Rectal smooth muscle tissue (tissue), 1 donor: ENCODE measurements at regions not wholly inside any gene's neighbourhood (a gene's known extent, or its start where the extent isn't known, plus 50 kb on each side); places are given as distances from the start of the nearest gene placed in this dataset.

Experiments
- H3K27ac ChIP-seq: one replicate; pipeline ENCODE4 v1.7.0; 2013; ENCODE audit warnings: low read depth, low read length, inconsistent platforms
- H3K27me3 ChIP-seq: one replicate; pipeline ENCODE4 v1.7.0; 2013; ENCODE audit warnings: low read length; ENCODE audit not compliant: control insufficient read depth, insufficient read depth
- H3K36me3 ChIP-seq: one replicate; pipeline ENCODE4 v1.7.0; 2013; ENCODE audit warnings: low read length; ENCODE audit not compliant: control insufficient read depth, insufficient read depth
- H3K4me1 ChIP-seq: one replicate; pipeline ENCODE4 v1.7.0; 2013; ENCODE audit warnings: low read length; ENCODE audit not compliant: control insufficient read depth, insufficient read depth
- H3K4me3 ChIP-seq: one replicate; pipeline ENCODE4 v1.7.0; 2013; ENCODE audit warnings: low read length
- H3K9ac ChIP-seq: one replicate; pipeline ENCODE4 v1.7.0; 2013; ENCODE audit warnings: low read length

DNA sequence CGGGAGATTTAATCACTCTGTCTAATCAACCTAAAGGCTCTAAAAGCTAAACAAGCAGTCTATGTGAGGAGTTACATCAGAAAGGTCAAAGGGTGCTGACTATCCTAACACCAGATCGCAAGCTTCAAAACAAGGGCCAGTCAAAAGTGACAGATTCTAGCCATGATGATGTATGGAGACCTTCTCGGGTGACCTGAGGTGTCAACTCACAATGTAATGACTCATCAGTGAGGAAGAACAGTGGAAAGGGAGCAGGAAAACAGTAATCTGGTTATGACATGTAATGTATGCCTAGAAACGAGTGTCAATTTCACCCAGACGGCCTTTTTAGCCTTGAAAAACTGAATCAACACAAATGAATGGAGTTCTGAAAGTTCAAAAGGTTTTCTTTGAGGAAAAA is 375.3 kb downstream of the IDS start:
- Histone ChIP-seq H3K27me3 (no peaks in the 10 kb centered on the region), H3K4me1 (no peaks in the 10 kb centered on the region), H3K4me3 (no peak overlapping the region), H3K36me3 (no peaks in the 10 kb centered on the region), H3K27ac (no peak overlapping the region), H3K9ac (no peak overlapping the region)

DNA sequence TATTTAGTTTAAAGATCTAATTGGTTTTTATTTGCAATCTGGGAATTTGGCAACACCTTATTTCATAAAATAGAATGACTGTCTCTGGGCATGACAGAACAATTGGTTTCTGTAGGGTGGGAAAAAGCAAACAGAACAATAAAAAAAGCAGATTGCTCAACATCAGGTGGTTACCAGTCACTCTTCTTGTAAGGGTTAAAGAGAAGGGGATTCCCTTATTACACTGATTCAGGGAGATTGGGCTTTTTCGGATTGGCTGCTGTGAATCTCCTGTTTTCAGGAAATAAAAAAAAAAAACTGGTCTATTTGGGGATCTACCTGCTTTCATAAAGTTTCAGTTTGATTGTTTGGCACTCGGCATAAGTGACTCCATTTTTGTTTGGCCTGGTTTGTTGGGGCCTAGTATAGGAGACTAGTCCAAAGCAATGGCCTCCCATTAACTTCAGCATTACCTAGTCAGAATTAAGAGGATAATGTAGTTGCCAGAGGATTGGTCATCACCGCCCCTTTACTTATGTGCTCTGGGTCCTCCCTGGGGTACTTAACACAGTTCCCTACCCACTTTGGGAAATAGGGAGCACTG is 380.5 kb downstream of the IDS start:
- Histone ChIP-seq H3K36me3 (no peaks in the 10 kb centered on the region), H3K27me3 (no peaks in the 10 kb centered on the region), H3K4me3 (no peak overlapping the region), H3K9ac (no peak overlapping the region), H3K27ac (no peak overlapping the region), H3K4me1 (no peaks in the 10 kb centered on the region)

DNA sequence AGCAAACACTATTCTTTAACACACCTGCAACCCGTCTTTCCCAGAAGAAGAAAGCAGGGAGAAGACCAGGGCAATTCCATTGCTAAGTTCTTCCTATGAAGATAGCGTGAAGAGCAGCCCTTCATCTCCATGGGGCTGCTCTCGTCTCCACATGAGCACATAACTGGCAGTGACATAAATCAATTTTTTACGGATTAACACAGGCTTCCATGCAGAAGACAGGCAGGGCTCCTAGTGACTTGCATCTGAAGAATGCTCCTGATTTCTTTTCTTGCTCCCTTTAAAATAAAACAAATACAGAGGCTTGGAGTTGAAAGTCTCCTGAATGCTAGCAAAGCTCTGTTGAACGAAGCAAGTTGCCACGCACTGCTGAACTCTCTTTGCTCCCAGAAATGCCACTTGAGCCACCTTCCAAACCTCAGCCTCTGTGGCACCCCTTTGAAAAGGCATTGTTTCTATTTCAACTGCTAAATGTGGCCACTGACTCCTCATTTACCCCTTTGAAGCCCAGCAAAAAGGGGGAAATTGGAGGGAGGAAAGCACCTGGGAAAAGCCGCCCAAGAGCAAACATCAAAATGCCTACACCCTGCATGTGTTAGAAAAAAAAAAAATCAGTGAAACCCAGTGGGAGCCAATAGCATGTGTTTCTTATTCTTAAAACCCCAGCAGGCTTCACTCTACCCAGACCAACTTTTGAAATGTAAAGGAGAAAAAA is 383.7 kb downstream of the IDS start:
- no peak overlapping the region for H3K4me3 ChIP-seq
- no peak overlapping the region for H3K27ac ChIP-seq
- no peaks in the 10 kb centered on the region for H3K27me3 ChIP-seq
- no peaks in the 10 kb centered on the region for H3K4me1 ChIP-seq
- H3K36me3 ChIP-seq: no peaks in the 10 kb centered on the region
- H3K9ac ChIP-seq: no peak overlapping the region

DNA sequence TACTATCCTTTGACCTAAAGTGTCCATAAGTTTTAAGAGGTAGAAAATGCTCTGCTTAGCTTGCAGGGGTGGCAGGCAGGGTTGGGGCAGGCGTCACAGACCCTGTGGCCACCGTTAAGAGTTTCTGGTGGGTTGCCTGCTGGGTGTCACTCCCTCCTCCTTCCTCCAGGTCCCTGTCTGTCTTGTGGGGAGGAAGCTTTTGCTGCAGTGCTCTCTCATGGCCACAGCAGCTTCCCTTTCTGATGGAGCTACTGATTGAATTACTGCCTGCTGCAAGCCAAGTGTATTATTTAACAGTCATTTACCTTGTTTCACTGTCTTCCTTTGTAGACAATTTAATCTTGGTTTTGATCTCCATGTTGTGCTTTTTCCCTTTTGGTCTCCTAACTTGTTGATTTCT is 384.6 kb downstream of the IDS start:
- Histone ChIP-seq H3K27me3 (no peaks in the 10 kb centered on the region), H3K9ac (no peak overlapping the region), H3K4me1 (no peaks in the 10 kb centered on the region), H3K4me3 (no peak overlapping the region), H3K36me3 (no peaks in the 10 kb centered on the region), H3K27ac (no peak overlapping the region)

DNA sequence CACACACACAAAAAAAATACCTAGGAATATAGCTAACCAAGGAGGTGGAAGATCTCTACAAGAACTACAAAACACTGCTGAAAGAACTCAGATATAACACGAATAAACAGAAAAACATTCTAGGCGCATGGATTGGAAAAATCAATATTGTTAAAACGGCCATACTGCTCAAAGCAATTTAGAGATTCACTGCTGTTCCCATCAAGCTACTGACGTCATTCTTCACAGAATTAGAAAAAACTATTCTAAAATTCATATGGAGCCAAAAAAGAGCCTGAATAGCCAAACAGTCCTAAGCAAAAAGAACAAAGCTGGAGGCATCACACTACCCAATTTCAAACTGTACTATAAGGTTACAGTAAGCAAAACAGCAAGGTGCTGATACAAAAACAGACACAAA is 390.2 kb downstream of the IDS start:
- no peak overlapping the region for H3K27ac ChIP-seq
- H3K4me1 ChIP-seq: no peaks in the 10 kb centered on the region
- H3K4me3 ChIP-seq: no peak overlapping the region
- no peak overlapping the region for H3K9ac ChIP-seq
- no peaks in the 10 kb centered on the region for H3K36me3 ChIP-seq
- H3K27me3 ChIP-seq: no peaks in the 10 kb centered on the region

DNA sequence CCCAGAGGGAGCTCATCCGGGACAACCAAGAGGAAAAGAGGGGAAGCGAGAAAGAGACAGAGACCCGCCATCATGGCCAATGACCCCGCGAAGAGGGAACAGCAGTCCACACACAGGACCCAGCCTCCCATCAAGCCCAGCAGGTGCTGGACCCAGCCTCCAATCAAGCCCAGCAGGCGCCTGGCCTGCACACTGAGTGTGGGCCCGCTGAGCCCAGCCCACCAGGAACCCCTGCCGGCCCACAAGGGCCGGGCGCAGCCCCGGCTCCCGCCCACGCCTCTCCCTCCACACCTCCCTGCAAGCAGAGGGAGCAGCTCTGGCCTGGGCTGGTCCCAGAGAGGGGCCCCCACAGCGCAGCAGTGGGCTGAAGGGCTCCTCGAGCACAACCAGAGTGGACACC is 391.1 kb downstream of the IDS start:
- Histone ChIP-seq H3K9ac (no peak overlapping the region), H3K36me3 (no peaks in the 10 kb centered on the region), H3K4me3 (no peak overlapping the region), H3K27ac (no peak overlapping the region), H3K27me3 (no peaks in the 10 kb centered on the region), H3K4me1 (no peaks in the 10 kb centered on the region)

DNA sequence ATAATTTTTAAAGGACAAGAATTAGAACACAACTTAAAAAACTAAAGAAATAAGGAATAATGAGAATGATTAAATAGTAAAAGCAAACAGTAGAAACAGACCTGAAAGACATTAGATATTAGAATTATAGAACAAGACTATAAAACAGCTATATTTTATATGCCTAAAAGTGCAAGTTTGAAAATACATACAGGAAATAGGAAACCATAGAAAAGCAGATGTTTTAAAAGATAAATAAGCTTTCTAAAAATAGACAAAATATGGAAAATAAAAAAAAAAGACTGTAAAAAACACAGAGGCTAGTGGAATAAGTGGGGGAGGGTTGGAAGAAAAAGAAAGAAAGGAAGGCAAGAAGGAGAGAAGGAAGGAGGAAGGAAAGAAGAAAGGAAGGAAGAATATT is 407.3 kb downstream of the IDS start:
- no peaks in the 10 kb centered on the region for H3K27me3 ChIP-seq
- H3K27ac ChIP-seq: no peak overlapping the region
- H3K4me1 ChIP-seq: no peaks in the 10 kb centered on the region
- H3K4me3 ChIP-seq: no peak overlapping the region
- no peak overlapping the region for H3K9ac ChIP-seq
- no peaks in the 10 kb centered on the region for H3K36me3 ChIP-seq

DNA sequence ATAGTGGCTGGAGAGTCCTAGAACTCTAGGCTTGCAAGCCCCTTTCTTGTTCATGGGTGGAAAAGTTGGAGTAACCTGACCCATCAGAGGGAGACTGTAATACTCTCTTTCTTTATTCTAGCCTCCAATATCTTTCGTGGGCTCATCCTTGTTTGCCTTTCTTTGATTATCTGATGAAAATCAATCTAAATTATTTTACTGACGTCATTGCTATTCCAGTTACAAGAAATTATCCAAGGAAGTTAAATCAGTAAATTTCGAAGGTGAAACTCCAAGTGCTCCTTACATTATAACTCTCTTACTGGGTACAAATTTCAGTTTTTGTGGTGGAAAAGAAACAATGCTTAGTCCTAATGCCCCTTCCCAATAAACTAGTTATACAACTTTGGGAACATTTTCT is 412.9 kb downstream of the IDS start:
- no peak overlapping the region for H3K4me3 ChIP-seq
- no peaks in the 10 kb centered on the region for H3K36me3 ChIP-seq
- no peak overlapping the region for H3K27ac ChIP-seq
- H3K27me3 ChIP-seq: no peaks in the 10 kb centered on the region
- H3K4me1 ChIP-seq: no peaks in the 10 kb centered on the region
- no peak overlapping the region for H3K9ac ChIP-seq

DNA sequence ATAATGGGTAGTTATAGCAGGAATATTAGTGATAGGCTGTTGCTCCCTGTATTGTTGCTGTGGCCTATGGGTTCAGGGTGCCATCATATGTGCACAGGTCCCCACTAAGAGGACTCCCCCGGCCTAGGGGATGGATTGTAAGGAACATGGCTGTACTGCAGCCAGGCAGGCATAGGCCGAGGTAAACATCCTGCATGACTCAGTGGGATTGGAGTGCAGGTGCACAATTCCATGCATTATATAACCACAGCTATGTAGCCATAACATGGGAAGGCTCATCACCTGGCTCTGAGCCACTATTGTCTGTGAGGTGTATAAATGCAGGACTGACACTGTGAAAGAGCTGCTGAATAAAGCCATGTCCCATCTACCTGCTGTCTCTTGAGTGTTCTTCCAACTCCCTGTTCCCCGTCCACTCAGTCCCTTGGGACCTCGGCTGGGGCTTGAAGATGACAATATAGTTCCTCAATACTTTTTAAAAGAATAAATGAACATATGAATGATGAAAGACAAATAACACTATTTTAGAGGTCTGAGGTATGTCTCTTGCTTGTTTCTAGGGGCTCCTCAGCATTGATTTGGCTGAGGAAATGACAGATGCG is 425.2 kb downstream of the IDS start:
- no peaks in the 10 kb centered on the region for H3K27me3 ChIP-seq
- H3K4me3 ChIP-seq: no peak overlapping the region
- no peak overlapping the region for H3K27ac ChIP-seq
- no peaks in the 10 kb centered on the region for H3K4me1 ChIP-seq
- no peak overlapping the region for H3K9ac ChIP-seq
- H3K36me3 ChIP-seq: no peaks in the 10 kb centered on the region

DNA sequence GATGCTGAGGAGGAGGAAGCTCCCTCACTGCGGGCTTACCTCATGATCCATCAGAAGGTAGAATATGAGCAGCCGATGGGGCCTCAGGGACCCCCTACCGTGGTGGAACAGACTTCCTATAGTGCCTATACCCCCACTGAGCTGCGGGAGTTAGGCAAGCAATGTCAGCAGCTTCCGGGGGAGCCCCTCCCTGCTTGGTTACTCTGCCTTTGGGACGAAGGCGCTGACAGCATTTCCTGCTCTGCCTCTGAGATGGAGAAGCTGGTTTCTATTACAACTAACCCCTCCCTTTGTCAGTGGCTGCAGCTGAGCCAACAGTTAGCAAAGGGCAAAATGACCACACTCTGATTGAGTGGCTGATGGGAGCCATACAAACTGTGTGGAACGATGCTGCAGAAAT is 430.7 kb downstream of the IDS start:
- Histone ChIP-seq H3K4me3 (no peak overlapping the region), H3K36me3 (no peaks in the 10 kb centered on the region), H3K27ac (no peak overlapping the region), H3K27me3 (no peaks in the 10 kb centered on the region), H3K4me1 (no peaks in the 10 kb centered on the region), H3K9ac (no peak overlapping the region)

DNA sequence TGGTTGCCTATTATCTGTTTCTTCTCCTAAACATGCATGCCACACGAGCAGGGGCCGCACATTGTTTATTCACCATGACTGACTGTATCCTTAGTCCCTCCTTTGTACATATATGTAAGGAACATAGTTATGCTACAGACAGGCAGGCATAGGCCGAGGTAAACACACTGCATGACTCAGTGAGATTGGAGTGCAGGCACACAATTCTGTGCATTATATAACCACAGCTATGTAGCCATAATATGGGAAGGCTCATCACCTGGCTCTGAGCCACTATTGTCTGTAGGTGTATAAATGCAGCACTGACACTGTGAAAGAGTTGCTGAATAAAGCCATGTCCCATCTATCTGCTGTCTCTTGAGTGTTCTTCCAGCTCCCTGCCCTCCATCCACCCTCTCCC is 431.6 kb downstream of the IDS start:
- Histone ChIP-seq H3K27me3 (no peaks in the 10 kb centered on the region), H3K27ac (no peak overlapping the region), H3K9ac (no peak overlapping the region), H3K4me3 (no peak overlapping the region), H3K36me3 (no peaks in the 10 kb centered on the region), H3K4me1 (no peaks in the 10 kb centered on the region)

DNA sequence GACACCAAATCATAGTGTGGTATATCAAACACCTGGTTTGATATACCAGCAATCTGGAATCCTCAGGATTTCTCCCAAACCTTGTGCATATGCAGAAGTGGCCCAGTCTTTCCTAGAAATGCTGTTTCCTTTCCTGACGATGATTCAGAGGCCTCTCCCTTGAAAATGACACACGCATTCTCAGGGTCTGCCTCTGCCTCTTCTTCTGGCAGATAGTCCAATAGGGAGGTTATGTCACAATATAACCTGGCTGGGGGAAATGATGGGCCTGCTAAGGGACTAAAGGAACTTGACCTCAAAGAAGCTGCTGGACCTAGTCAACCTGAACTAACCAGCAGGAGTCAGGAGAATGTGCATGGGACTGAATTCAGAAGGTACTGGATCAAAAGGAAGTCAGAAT is 435.2 kb downstream of the IDS start:
- Histone ChIP-seq H3K4me1 (no peaks in the 10 kb centered on the region), H3K27me3 (no peaks in the 10 kb centered on the region), H3K4me3 (no peak overlapping the region), H3K9ac (no peak overlapping the region), H3K36me3 (no peaks in the 10 kb centered on the region), H3K27ac (no peak overlapping the region)

DNA sequence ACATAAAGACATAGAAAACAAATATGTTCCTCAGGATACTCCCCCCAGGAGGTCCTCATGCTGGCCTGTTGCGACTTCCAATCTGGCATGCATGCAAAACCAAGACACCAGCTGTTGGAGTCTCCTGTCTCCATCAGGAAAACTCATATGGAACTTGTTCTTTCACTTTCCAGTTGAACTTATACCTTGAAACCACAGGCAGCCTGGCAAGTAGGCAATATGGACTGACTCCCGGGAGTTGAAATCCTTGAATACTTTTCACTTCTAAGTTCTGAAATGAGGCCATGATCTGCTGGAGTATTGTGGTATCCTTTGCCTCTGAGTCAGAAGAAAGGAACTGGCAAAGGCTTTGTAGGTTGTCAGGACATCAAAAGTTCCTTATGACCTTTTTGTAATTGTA is 444.2 kb downstream of the IDS start:
- Histone ChIP-seq H3K27ac (no peak overlapping the region), H3K36me3 (no peaks in the 10 kb centered on the region), H3K9ac (no peak overlapping the region), H3K27me3 (no peaks in the 10 kb centered on the region), H3K4me3 (no peak overlapping the region), H3K4me1 (no peaks in the 10 kb centered on the region)
